ENCODE measurements at regions not wholly inside any gene's neighbourhood (a gene's known extent, or its start where the extent isn't known, plus 50 kb on each side); places are given as distances from the start of the nearest gene placed in this dataset.

DNA sequence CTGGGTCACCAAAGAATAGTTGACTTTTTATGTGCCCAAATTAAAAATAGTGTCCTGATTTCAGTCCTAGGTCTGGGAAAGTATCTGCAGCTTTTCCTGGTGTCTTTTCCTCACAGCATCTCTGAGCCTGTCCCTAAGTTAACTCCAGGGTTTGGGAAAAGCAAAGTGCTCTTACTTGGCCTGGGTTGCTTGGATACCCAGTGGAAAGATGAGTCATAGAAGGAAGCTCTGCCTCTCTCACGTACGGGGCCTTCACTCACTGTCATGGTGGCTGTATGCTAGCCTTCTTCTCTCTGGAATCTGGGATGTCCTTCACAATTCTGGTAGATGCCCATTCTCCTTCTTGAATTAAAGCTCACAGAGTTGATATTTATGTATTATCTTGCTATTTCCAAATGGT lies 607.3 kb downstream of the ANKRD50 start:
- no peak for TF ChIP-seq EZH2 (IDR thresholded peaks at IDR 0.05; ENCODE audit: insufficient read depth, poor library complexity, severe bottlenecking)
- no peak for TF ChIP-seq EZH2phosphoT487 (IDR thresholded peaks at IDR 0.05; ENCODE audit: insufficient read depth, low read depth)
